HEK293 (cell line): ENCODE measurements at regions not wholly inside any gene's neighbourhood (a gene's known extent, or its start where the extent isn't known, plus 50 kb on each side); places are given as distances from the start of the nearest gene placed in this dataset.

Source experiments
- CTCF ChIA-PET: fragments of 350-600 bp; formaldehyde crosslinking; extraction: SDS; loops from one replicate; lab custom pipeline; 2021; ENCODE audit warnings: antibody characterized with exemption; lab: Yijun Ruan, JAX
- POLR2A ChIA-PET: fragments of 300-600 bp; formaldehyde crosslinking; extraction: SDS; loops from one replicate; lab custom pipeline; 2020; ENCODE audit warnings: antibody characterized with exemption, inconsistent platforms; lab: Yijun Ruan, JAX
- H3K27ac ChIP-seq: fragments of 200-500 bp; sonication (Bioruptor generic); 2 replicates; pipeline ENCODE4 v1.5.1; 2014; ENCODE audit warnings: low read depth, low read length, control low read depth, inconsistent platforms; ENCODE audit errors: extremely low read depth
- H3K36me3 ChIP-seq, 2 experiments: fragments of 200-500 bp in 1 of 2; sonication (Bioruptor generic) in 1 of 2; 1 replicate in 1 of 2; 2 replicates in 1 of 2; pipeline ENCODE4 v1.5.1; 2014 to 2017; ENCODE audit warnings: inconsistent platforms in 2 of 2, low read length in 2 of 2; ENCODE audit not compliant: control insufficient read depth in 2 of 2, insufficient read depth in 1 of 2
- H3K4me1 ChIP-seq: fragments of 200-500 bp; sonication (Bioruptor generic); 2 replicates; pipeline ENCODE4 v1.5.1; 2014; ENCODE audit warnings: mild to moderate bottlenecking, low read length, inconsistent platforms; ENCODE audit not compliant: control insufficient read depth, insufficient read depth
- H3K4me3 ChIP-seq: 2 replicates; pipeline ENCODE4 v1.5.1; 2011; ENCODE audit warnings: low read depth, mild to moderate bottlenecking, control low read depth, low read length, moderate library complexity
- H3K9me3 ChIP-seq: fragments of 200-500 bp; sonication (Bioruptor generic); 2 replicates; pipeline ENCODE4 v1.5.1; 2014; ENCODE audit warnings: low read depth, low read length, inconsistent platforms; ENCODE audit not compliant: control insufficient read depth, insufficient read depth
- BCL6B ChIP-seq: fragments of 450-650 bp; formaldehyde crosslinking; IDR thresholded peaks from 2 replicates; pipeline ENCODE4 v1.5.1; 2017; ENCODE audit warnings: missing biosample characterization, missing genetic modification characterization
- CTCF ChIP-seq: fragments of 450-650 bp; formaldehyde crosslinking; IDR thresholded peaks from 2 replicates; pipeline ENCODE4 v1.5.1; 2016; ENCODE audit warnings: missing biosample characterization, missing genetic modification characterization
- GLIS1 ChIP-seq: fragments of 450-650 bp; formaldehyde crosslinking; IDR thresholded peaks from 2 replicates; pipeline ENCODE4 v1.5.1; 2016; ENCODE audit warnings: missing biosample characterization, missing genetic modification characterization
- KLF16 ChIP-seq: fragments of 450-650 bp; formaldehyde crosslinking; IDR thresholded peaks from 2 replicates; pipeline ENCODE4 v1.5.1; 2017; ENCODE audit warnings: missing biosample characterization, missing genetic modification characterization
- MYNN ChIP-seq: fragments of 450-650 bp; formaldehyde crosslinking; IDR thresholded peaks from 2 replicates; pipeline ENCODE4 v1.5.1; 2016; ENCODE audit warnings: missing biosample characterization, missing genetic modification characterization, borderline replicate concordance
- OSR2 ChIP-seq: fragments of 450-650 bp; formaldehyde crosslinking; IDR thresholded peaks from 2 replicates; pipeline ENCODE4 v1.5.1; 2016; ENCODE audit warnings: missing biosample characterization, missing genetic modification characterization
- SCRT2 ChIP-seq: fragments of 450-650 bp; formaldehyde crosslinking; IDR thresholded peaks from 2 replicates; pipeline ENCODE4 v1.5.1; 2016; ENCODE audit warnings: missing biosample characterization, missing genetic modification characterization
- TCF7L2 ChIP-seq: IDR thresholded peaks from 2 replicates; pipeline ENCODE4 v1.6.1; 2011; ENCODE audit warnings: low read depth, mild to moderate bottlenecking, inconsistent platforms, low read length, moderate library complexity, borderline replicate concordance
- ZBTB20 ChIP-seq: fragments of 450-650 bp; formaldehyde crosslinking; IDR thresholded peaks from 2 replicates; pipeline ENCODE4 v1.5.1; 2016; ENCODE audit warnings: missing biosample characterization, missing genetic modification characterization
- ZBTB26 ChIP-seq: fragments of 450-650 bp; formaldehyde crosslinking; optimal IDR thresholded peaks from 2 replicates; pipeline ENCODE3; 2016; ENCODE audit warnings: missing biosample characterization, mild to moderate bottlenecking, missing genetic modification characterization
- ZFP37 ChIP-seq: fragments of 450-650 bp; formaldehyde crosslinking; IDR thresholded peaks from 2 replicates; pipeline ENCODE4 v1.5.1; 2016; ENCODE audit warnings: missing biosample characterization, missing genetic modification characterization
- ZNF114 ChIP-seq: fragments of 450-650 bp; formaldehyde crosslinking; IDR thresholded peaks from 2 replicates; pipeline ENCODE4 v1.5.0; 2017; ENCODE audit warnings: missing biosample characterization, missing genetic modification characterization
- ZNF175 ChIP-seq: fragments of 450-650 bp; formaldehyde crosslinking; IDR thresholded peaks from 2 replicates; pipeline ENCODE4 v1.5.1; 2016; ENCODE audit warnings: missing biosample characterization, missing genetic modification characterization
- ZNF248 ChIP-seq: fragments of 450-650 bp; formaldehyde crosslinking; IDR thresholded peaks from 2 replicates; pipeline ENCODE4 v1.5.1; 2017; ENCODE audit warnings: missing biosample characterization, missing genetic modification characterization
- ZNF48 ChIP-seq: fragments of 450-650 bp; formaldehyde crosslinking; IDR thresholded peaks from 2 replicates; pipeline ENCODE4 v1.5.1; 2016; ENCODE audit warnings: missing biosample characterization, missing genetic modification characterization
- ZNF501 ChIP-seq: fragments of 450-650 bp; formaldehyde crosslinking; IDR thresholded peaks from 2 replicates; pipeline ENCODE4 v1.5.1; 2016; ENCODE audit warnings: missing biosample characterization, missing genetic modification characterization
- ZNF530 ChIP-seq: fragments of 450-650 bp; formaldehyde crosslinking; IDR thresholded peaks from 2 replicates; pipeline ENCODE4 v1.5.1; 2016; ENCODE audit warnings: low read depth, missing biosample characterization, missing genetic modification characterization
- ZNF571 ChIP-seq: fragments of 450-650 bp; formaldehyde crosslinking; IDR thresholded peaks from 2 replicates; pipeline ENCODE4 v1.5.0; 2017; ENCODE audit warnings: missing biosample characterization, missing genetic modification characterization
- ZNF654 ChIP-seq: fragments of 450-650 bp; formaldehyde crosslinking; IDR thresholded peaks from 2 replicates; pipeline ENCODE4 v1.5.1; 2016; ENCODE audit warnings: low read depth, missing biosample characterization, missing genetic modification characterization
- TF ChIP-seq, protein P1 (sequence below): fragments of 450-650 bp; formaldehyde crosslinking; IDR thresholded peaks from 2 replicates; pipeline ENCODE4 v1.5.1; 2016; ENCODE audit warnings: missing biosample characterization, missing genetic modification characterization, low read depth
- TF ChIP-seq, protein P2 (sequence below): fragments of 450-650 bp; formaldehyde crosslinking; IDR thresholded peaks from 2 replicates; pipeline ENCODE4 v1.5.1; 2017; ENCODE audit warnings: missing biosample characterization, missing genetic modification characterization
- TF ChIP-seq, protein P3 (sequence below): fragments of 450-650 bp; formaldehyde crosslinking; IDR thresholded peaks from 2 replicates; pipeline ENCODE4 v1.5.1; 2016; ENCODE audit warnings: missing biosample characterization, missing genetic modification characterization
- TF ChIP-seq, protein P4 (sequence below): fragments of 450-650 bp; formaldehyde crosslinking; IDR thresholded peaks from 2 replicates; pipeline ENCODE4 v1.5.1; 2016; ENCODE audit warnings: missing biosample characterization, missing genetic modification characterization

- CTCF ChIA-PET, result no interaction called here
- no peak for TF ChIP-seq ZNF248 (tag by site-specific recombination)
- no peak for TF ChIP-seq ZNF571 (tag by site-specific recombination)
- TF ChIP-seq ZNF114 (tag by site-specific recombination), result no peak
- no peak for TF ChIP-seq GLIS1 (tag by site-specific recombination)
- no peak for TF ChIP-seq TCF7L2
- TF ChIP-seq SCRT2 (tag by site-specific recombination), result no peak
- TF ChIP-seq KLF16 (tag by site-specific recombination), result no peak
- no peak for TF ChIP-seq ZNF530
- TF ChIP-seq CTCF, result no peak
- TF ChIP-seq ZNF501, result no peak
- no peak for TF ChIP-seq ZBTB26 (tag by site-specific recombination)
- TF ChIP-seq, protein P1, sequence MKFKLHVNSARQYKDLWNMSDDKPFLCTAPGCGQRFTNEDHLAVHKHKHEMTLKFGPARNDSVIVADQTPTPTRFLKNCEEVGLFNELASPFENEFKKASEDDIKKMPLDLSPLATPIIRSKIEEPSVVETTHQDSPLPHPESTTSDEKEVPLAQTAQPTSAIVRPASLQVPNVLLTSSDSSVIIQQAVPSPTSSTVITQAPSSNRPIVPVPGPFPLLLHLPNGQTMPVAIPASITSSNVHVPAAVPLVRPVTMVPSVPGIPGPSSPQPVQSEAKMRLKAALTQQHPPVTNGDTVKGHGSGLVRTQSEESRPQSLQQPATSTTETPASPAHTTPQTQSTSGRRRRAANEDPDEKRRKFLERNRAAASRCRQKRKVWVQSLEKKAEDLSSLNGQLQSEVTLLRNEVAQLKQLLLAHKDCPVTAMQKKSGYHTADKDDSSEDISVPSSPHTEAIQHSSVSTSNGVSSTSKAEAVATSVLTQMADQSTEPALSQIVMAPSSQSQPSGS (tag by site-specific recombination), result no peak
- H3K9me3 ChIP-seq, result no peaks in the 10 kb centered on the region
- H3K27ac ChIP-seq, result no peak overlapping the region
- no peaks in the 10 kb centered on the region for H3K4me1 ChIP-seq
- POLR2A ChIA-PET, result no interaction called here
- no peak overlapping the region for H3K4me3 ChIP-seq
- H3K36me3 ChIP-seq, result peaks cover 0 to 38% of the 10 kb centered on the region in 2 experiments; a peak in 1 of 3 replicates
These were observed 221.8 kb upstream of the PACRGL start for GRCh38 chr4:20478412-20478811.

GRCh38 chr4:20480165-20480947 lies 219.9 kb upstream of the PACRGL start:
- ChIA-PET CTCF (no interaction called here), POLR2A (no interaction called here)
- TF ChIP-seq ZNF48 (tag by site-specific recombination) (no peak), ZFP37 (tag by site-specific recombination) (no peak), ZBTB20 (tag by site-specific recombination) (no peak), MYNN (tag by site-specific recombination) (no peak), ZNF175 (tag by site-specific recombination) (no peak), OSR2 (tag by site-specific recombination) (no peak), TCF7L2 (no peak), ZNF654 (tag by site-specific recombination) (no peak), BCL6B (tag by site-specific recombination) (no peak)
- TF ChIP-seq, protein P2, sequence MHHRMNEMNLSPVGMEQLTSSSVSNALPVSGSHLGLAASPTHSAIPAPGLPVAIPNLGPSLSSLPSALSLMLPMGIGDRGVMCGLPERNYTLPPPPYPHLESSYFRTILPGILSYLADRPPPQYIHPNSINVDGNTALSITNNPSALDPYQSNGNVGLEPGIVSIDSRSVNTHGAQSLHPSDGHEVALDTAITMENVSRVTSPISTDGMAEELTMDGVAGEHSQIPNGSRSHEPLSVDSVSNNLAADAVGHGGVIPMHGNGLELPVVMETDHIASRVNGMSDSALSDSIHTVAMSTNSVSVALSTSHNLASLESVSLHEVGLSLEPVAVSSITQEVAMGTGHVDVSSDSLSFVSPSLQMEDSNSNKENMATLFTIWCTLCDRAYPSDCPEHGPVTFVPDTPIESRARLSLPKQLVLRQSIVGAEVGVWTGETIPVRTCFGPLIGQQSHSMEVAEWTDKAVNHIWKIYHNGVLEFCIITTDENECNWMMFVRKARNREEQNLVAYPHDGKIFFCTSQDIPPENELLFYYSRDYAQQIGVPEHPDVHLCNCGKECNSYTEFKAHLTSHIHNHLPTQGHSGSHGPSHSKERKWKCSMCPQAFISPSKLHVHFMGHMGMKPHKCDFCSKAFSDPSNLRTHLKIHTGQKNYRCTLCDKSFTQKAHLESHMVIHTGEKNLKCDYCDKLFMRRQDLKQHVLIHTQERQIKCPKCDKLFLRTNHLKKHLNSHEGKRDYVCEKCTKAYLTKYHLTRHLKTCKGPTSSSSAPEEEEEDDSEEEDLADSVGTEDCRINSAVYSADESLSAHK, result no peak
- TF ChIP-seq, protein P3, sequence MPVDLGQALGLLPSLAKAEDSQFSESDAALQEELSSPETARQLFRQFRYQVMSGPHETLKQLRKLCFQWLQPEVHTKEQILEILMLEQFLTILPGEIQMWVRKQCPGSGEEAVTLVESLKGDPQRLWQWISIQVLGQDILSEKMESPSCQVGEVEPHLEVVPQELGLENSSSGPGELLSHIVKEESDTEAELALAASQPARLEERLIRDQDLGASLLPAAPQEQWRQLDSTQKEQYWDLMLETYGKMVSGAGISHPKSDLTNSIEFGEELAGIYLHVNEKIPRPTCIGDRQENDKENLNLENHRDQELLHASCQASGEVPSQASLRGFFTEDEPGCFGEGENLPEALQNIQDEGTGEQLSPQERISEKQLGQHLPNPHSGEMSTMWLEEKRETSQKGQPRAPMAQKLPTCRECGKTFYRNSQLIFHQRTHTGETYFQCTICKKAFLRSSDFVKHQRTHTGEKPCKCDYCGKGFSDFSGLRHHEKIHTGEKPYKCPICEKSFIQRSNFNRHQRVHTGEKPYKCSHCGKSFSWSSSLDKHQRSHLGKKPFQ (tag by site-specific recombination), result no peak
- TF ChIP-seq, protein P4, sequence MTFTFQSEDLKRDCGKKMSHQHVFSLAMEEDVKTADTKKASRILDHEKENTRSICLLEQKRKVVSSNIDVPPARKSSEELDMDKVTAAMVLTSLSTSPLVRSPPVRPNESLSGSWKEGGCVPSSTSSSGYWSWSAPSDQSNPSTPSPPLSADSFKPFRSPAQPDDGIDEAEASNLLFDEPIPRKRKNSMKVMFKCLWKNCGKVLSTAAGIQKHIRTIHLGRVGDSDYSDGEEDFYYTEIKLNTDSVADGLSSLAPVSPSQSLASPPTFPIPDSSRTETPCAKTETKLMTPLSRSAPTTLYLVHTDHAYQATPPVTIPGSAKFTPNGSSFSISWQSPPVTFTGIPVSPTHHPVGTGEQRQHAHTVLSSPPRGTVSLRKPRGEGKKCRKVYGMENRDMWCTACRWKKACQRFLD (tag by site-specific recombination), result no peak
- Histone ChIP-seq H3K36me3 (peaks cover 0 to 45% of the 10 kb centered on the region in 2 experiments; a peak in 1 of 3 replicates), H3K9me3 (no peaks in the 10 kb centered on the region), H3K27ac (no peak overlapping the region), H3K4me3 (no peak overlapping the region), H3K4me1 (no peaks in the 10 kb centered on the region)
